A549 (cell line): ENCODE measurements at regions not wholly inside any gene's neighbourhood (a gene's known extent, or its start where the extent isn't known, plus 50 kb on each side); places are given as distances from the start of the nearest gene placed in this dataset.

Source experiments
- ATAC-seq, 2 experiments: fragments of 200-7000 bp in 1 of 2; fragments of >200 bp in 1 of 2; cut with Nextera tagmentation in 1 of 2; cut with Tn5 transposase in 1 of 2; 3 replicates each; pipeline versions ENCODE4 v1.8.0 to v1.9.1; 2018 to 2020; ENCODE audit warnings: mild to moderate bottlenecking in 1 of 2, moderate library complexity in 1 of 2
- CTCF ChIA-PET: fragments of 300-600 bp; sonication (Branson Sonifier 250); formaldehyde crosslinking; extraction: SDS; loops from one replicate; lab custom pipeline; 2021; ENCODE audit warnings: antibody characterized with exemption, inconsistent platforms; lab: Yijun Ruan, JAX
- POLR2A ChIA-PET: fragments of 350-600 bp; formaldehyde crosslinking; extraction: SDS; loops from one replicate; lab custom pipeline; 2021; ENCODE audit warnings: antibody characterized with exemption, inconsistent platforms; lab: Yijun Ruan, JAX
- DNase-seq, 2 experiments: peaks; one replicate each; pipeline versions ENCODE4 v3.0.0 to v3.0.0-alpha.2; 2011 to 2016; ENCODE audit warnings: low read depth in 1 of 2, low spot score in 1 of 2
- FAIRE-seq: peaks from 2 replicates; lab custom pipeline; 2011; peaks lifted over from hg19 to GRCh38; lab: Jason Lieb, UNC
- H3K27ac ChIP-seq, 2 experiments: fragments of >200 bp; sonication (Bioruptor Twin); formaldehyde crosslinking; 3 replicates each; pipeline ENCODE4 v1.5.1; 2016 to 2017
- H3K4me1 ChIP-seq: fragments of >200 bp; sonication (Bioruptor Twin); formaldehyde crosslinking; 3 replicates; pipeline ENCODE4 v1.6.1; 2016
- H3K4me2 ChIP-seq: fragments of >200 bp; sonication (Bioruptor Twin); formaldehyde crosslinking; 3 replicates; pipeline ENCODE4 v1.6.1; 2016
- H3K4me3 ChIP-seq: fragments of >200 bp; sonication (Bioruptor Twin); formaldehyde crosslinking; 3 replicates; pipeline ENCODE4 v1.5.1; 2016
- H3K9me3 ChIP-seq: fragments of >200 bp; sonication (Bioruptor Twin); formaldehyde crosslinking; 3 replicates; pipeline ENCODE4 v1.6.1; 2016
- BHLHE40 ChIP-seq: IDR thresholded peaks from 2 replicates; pipeline ENCODE4 v1.6.1; 2012; ENCODE audit warnings: low read depth, low read length, inconsistent platforms
- CBX8 ChIP-seq: fragments of 200-600 bp; sonication (generic); IDR thresholded peaks from 2 replicates; pipeline ENCODE4 v1.6.1; 2016
- CEBPB ChIP-seq, 2 experiments: fragments of >200 bp in 1 of 2; sonication (Bioruptor Twin) in 1 of 2; formaldehyde crosslinking in 1 of 2; IDR thresholded peaks; 2 replicates each; pipeline ENCODE4 v1.6.1; 2012 to 2016
- CHD2 ChIP-seq: fragments of 150-350 bp; IDR thresholded peaks from 2 replicates; pipeline ENCODE4 v1.6.1; 2014; ENCODE audit warnings: low read length; ENCODE audit not compliant: partially characterized antibody
- CHD4 ChIP-seq: fragments of 200-600 bp; sonication (generic); IDR thresholded peaks from 2 replicates; pipeline ENCODE4 v1.6.1; 2016; ENCODE audit warnings: antibody characterized with exemption, mild to moderate bottlenecking, borderline replicate concordance
- EHF ChIP-seq: fragments of 250-450 bp; sonication (Bioruptor Pico); IDR thresholded peaks from 2 replicates; pipeline ENCODE4 v1.5.0; 2020; ENCODE audit warnings: mild to moderate bottlenecking
- ELK1 ChIP-seq: fragments of 150-350 bp; IDR thresholded peaks from 2 replicates; pipeline ENCODE4 v1.6.1; 2014; ENCODE audit warnings: low read depth, mild to moderate bottlenecking, low read length
- EP300 ChIP-seq, 2 experiments: fragments of >200 bp; sonication (Bioruptor Twin); formaldehyde crosslinking; IDR thresholded peaks; 2 replicates in 1 of 2; 3 replicates in 1 of 2; pipeline ENCODE4 v1.6.1; 2016 to 2017
- ESRRA ChIP-seq: fragments of 150-350 bp; IDR thresholded peaks from 2 replicates; pipeline ENCODE4 v1.6.1; 2014; ENCODE audit warnings: mild to moderate bottlenecking, low read length, borderline replicate concordance
- FOSL2 ChIP-seq, 2 experiments: fragments of 450-650 bp in 1 of 2; fragments of >200 bp in 1 of 2; sonication (Bioruptor Twin) in 1 of 2; formaldehyde crosslinking; IDR thresholded peaks; 2 replicates each; pipeline versions ENCODE4 v1.5.0 to v1.6.1; 2016 to 2020; ENCODE audit warnings: mild to moderate bottlenecking in 1 of 2, moderate library complexity in 1 of 2
- FOXS1 ChIP-seq: fragments of 250-450 bp; sonication (Bioruptor Pico); IDR thresholded peaks from 2 replicates; pipeline ENCODE4 v1.5.0; 2020; ENCODE audit warnings: mild to moderate bottlenecking, moderate library complexity
- HDAC2 ChIP-seq: fragments of 200-600 bp; sonication (generic); IDR thresholded peaks from 2 replicates; pipeline ENCODE4 v1.6.1; 2016
- HEYL ChIP-seq: fragments of 250-450 bp; sonication (Bioruptor Pico); IDR thresholded peaks from 2 replicates; pipeline ENCODE4 v1.8.0; 2021; ENCODE audit warnings: mild to moderate bottlenecking, moderate library complexity
- HMGXB4 ChIP-seq: fragments of 250-450 bp; sonication (Bioruptor Pico); IDR thresholded peaks from 2 replicates; pipeline ENCODE4 v1.5.0; 2021; ENCODE audit warnings: mild to moderate bottlenecking, moderate library complexity, borderline replicate concordance
- HOXA7 ChIP-seq: fragments of 250-450 bp; sonication (Bioruptor Pico); IDR thresholded peaks from 2 replicates; pipeline ENCODE4 v1.5.0; 2020; ENCODE audit warnings: mild to moderate bottlenecking, moderate library complexity
- HOXB13 ChIP-seq: fragments of 250-450 bp; sonication (Bioruptor Pico); IDR thresholded peaks from 2 replicates; pipeline ENCODE4 v1.5.0; 2020; ENCODE audit warnings: low read depth, mild to moderate bottlenecking, moderate library complexity
- NFE2L2 ChIP-seq: fragments of 150-350 bp; conservative IDR thresholded peaks from 2 replicates; pipeline ENCODE4 v1.6.1; 2014; ENCODE audit warnings: low read length
- NPAS2 ChIP-seq: fragments of 250-450 bp; sonication (Bioruptor Pico); IDR thresholded peaks from 2 replicates; pipeline ENCODE4 v1.8.0; 2022; ENCODE audit warnings: mild to moderate bottlenecking, moderate library complexity, borderline replicate concordance
- NR3C1 ChIP-seq: fragments of >200 bp; sonication (Bioruptor Twin); formaldehyde crosslinking; IDR thresholded peaks from 3 replicates; pipeline ENCODE4 v1.6.1; 2017
- PHF8 ChIP-seq: fragments of 200-600 bp; sonication (generic); IDR thresholded peaks from 2 replicates; pipeline ENCODE4 v1.6.1; 2016; ENCODE audit warnings: low read depth, mild to moderate bottlenecking, antibody characterized with exemption, moderate library complexity, borderline replicate concordance
- POLR2AphosphoS2 ChIP-seq: conservative IDR thresholded peaks from 2 replicates; pipeline ENCODE4 v1.6.1; 2012; ENCODE audit warnings: low read length, improper control_type of control experiment, inconsistent platforms
- RARB ChIP-seq: fragments of 250-450 bp; sonication (Bioruptor Pico); IDR thresholded peaks from 2 replicates; pipeline ENCODE4 v1.8.0; 2021; ENCODE audit warnings: mild to moderate bottlenecking, moderate library complexity
- RFX5 ChIP-seq: fragments of 450-650 bp; IDR thresholded peaks from 2 replicates; pipeline ENCODE4 v1.7.1; 2014; ENCODE audit warnings: antibody characterized with exemption, mild to moderate bottlenecking, moderate library complexity
- SMC3 ChIP-seq: fragments of >200 bp; sonication (Bioruptor Twin); formaldehyde crosslinking; IDR thresholded peaks from 3 replicates; pipeline ENCODE4 v1.6.1; 2018; ENCODE audit warnings: inconsistent platforms
- TFCP2L1 ChIP-seq: fragments of 250-450 bp; sonication (Bioruptor Pico); IDR thresholded peaks from 2 replicates; pipeline ENCODE4 v1.5.0; 2021; ENCODE audit warnings: mild to moderate bottlenecking
- ZFP36 ChIP-seq: fragments of 450-650 bp; IDR thresholded peaks from 2 replicates; pipeline ENCODE4 v1.6.1; 2014; ENCODE audit warnings: borderline replicate concordance; ENCODE audit not compliant: partially characterized antibody
- WGBS: methylation state at CpG from one replicate; pipeline ENCODE4 v1.1.6; 2017; ENCODE audit errors: missing lambda C conversion rate; 5-methylcytosine and 5-hydroxymethylcytosine counted together
- TF ChIP-seq, protein P1 (sequence below): fragments of >200 bp; sonication (Bioruptor Twin); formaldehyde crosslinking; IDR thresholded peaks from 3 replicates; pipeline ENCODE4 v1.6.1; 2016

- H3K27ac ChIP-seq: no peak overlapping the region
- no peak for TF ChIP-seq ELK1
- no peak for TF ChIP-seq CHD4
- TF ChIP-seq ESRRA: no peak
- TF ChIP-seq TFCP2L1: no peak
- TF ChIP-seq ZFP36: no peak
- TF ChIP-seq HDAC2: no peak
- TF ChIP-seq, protein P1, sequence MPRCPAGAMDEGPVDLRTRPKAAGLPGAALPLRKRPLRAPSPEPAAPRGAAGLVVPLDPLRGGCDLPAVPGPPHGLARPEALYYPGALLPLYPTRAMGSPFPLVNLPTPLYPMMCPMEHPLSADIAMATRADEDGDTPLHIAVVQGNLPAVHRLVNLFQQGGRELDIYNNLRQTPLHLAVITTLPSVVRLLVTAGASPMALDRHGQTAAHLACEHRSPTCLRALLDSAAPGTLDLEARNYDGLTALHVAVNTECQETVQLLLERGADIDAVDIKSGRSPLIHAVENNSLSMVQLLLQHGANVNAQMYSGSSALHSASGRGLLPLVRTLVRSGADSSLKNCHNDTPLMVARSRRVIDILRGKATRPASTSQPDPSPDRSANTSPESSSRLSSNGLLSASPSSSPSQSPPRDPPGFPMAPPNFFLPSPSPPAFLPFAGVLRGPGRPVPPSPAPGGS: no peak
- TF ChIP-seq CHD2: no peak
- TF ChIP-seq FOXS1 (CRISPR knock-in tag): no peak
- TF ChIP-seq HOXA7: no peak
- no peak for TF ChIP-seq NR3C1
- TF ChIP-seq HEYL: no peak
- TF ChIP-seq EHF (CRISPR knock-in tag): no peak
- TF ChIP-seq CBX8: no peak
- TF ChIP-seq NFE2L2: no peak
- no peak for TF ChIP-seq EP300 (IDR thresholded peaks at IDR 0.05)
- no peak for TF ChIP-seq HMGXB4 (CRISPR knock-in tag)
- ChIA-PET CTCF (no interaction called here), POLR2A (no interaction called here)
- no peak for ATAC-seq
- H3K9me3 ChIP-seq: no peaks in the 10 kb centered on the region
- FAIRE-seq: peak; percentile 43
- no peak for DNase-seq
- 17% methylated on average over 1 of the region's 1 CpG for WGBS
- no peak overlapping the region for H3K4me2 ChIP-seq
- no peaks in the 10 kb centered on the region for H3K4me1 ChIP-seq
- no peak overlapping the region for H3K4me3 ChIP-seq
Measured at GRCh38 chr15:96092186-96092585, 238.3 kb upstream of the NR2F2 start.

GRCh38 chr15:96093063-96093462 lies 237.4 kb upstream of the NR2F2 start:
- no peak for DNase-seq
- TF ChIP-seq PHF8 (no peak), POLR2AphosphoS2 (no peak), CEBPB (IDR thresholded peaks at IDR 0.05) (no peak), RARB (CRISPR knock-in tag) (no peak), HOXB13 (no peak), NPAS2 (CRISPR knock-in tag) (no peak), BHLHE40 (no peak), RFX5 (no peak), SMC3 (no peak), FOSL2 (IDR thresholded peaks at IDR 0.05) (no peak), FOSL2 (CRISPR knock-in tag; IDR thresholded peaks at IDR 0.05) (no peak)
- TF ChIP-seq, protein P1: no peak
- Histone ChIP-seq H3K27ac (no peak overlapping the region), H3K4me2 (no peak overlapping the region), H3K4me3 (no peak overlapping the region), H3K4me1 (no peaks in the 10 kb centered on the region), H3K9me3 (no peaks in the 10 kb centered on the region)
- ATAC-seq: no peak
- 47% methylated on average over 2 of the region's 2 CpGs for WGBS
- ChIA-PET CTCF (no interaction called here), POLR2A (no interaction called here)
- no peak for FAIRE-seq
